GM19324 (cell line): ENCODE measurements at regions not wholly inside any gene's neighbourhood (a gene's known extent, or its start where the extent isn't known, plus 50 kb on each side); places are given as distances from the start of the nearest gene placed in this dataset.

Experiments
- ATAC-seq: cut with Tn5 transposase; IDR thresholded peaks from one replicate; pipeline ENCODE4 v1.9.1; 2021; ENCODE audit warnings: mild to moderate bottlenecking, moderate library complexity; ENCODE audit not compliant: unreplicated experiment, low FRiP score

DNA sequence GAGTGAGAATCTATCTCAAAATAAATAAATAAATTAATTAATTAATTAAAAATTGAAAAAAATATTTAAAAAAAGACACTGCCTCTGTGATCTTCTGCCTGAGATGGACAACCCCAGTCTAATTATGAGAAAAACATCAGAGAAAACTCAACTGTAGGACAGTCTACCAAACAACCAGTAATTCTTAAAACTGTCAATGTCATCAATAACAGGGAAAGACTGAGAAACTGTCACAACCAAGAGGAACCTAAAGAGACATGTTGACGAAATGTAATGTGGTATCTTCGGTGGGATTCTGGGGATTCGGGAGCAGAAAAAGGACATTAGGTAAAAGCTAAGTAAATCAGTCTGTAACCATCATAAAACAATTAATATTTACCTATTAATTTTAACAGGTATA is 265.4 kb upstream of the LMCD1 start:
- ATAC-seq = no peak

DNA sequence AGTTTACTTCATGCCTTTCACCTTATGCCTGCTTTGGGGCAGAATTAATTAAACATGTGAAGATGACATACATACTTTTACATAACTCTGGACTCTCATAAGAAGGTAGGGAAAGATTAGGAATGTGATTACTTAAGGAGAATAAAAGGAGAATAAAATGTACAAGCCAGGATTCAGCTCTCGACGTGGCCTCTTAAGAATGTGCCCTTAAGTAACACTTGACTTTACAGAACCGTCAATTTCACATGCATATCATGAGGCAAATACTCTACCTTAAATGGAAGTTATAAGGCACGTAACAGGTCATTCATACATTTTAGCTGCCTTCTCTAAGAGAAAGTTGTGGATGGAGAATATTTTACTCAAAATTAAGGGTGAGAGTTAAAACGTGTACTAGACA is 263.7 kb upstream of the LMCD1 start:
- ATAC-seq = no peak

DNA sequence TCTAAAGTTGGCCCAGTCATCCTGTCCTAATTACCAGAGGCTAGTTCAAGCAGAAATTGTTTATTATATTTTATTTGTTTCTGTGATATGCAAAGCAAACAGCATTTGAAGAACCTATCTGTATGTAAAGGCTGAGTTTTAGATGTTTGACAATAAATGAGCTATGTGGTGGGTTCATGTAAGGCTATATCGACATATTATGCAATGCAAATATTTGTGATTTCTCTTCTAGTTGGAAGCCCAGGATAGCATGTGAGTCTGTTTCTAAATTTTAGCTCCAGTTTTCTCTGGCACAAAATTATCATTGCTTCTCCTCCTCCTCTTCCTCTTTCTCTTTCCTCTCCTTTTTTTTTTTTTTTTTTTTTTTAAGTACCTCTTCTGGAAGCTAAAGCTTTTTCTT is 263.2 kb upstream of the LMCD1 start:
- ATAC-seq = no peak

DNA sequence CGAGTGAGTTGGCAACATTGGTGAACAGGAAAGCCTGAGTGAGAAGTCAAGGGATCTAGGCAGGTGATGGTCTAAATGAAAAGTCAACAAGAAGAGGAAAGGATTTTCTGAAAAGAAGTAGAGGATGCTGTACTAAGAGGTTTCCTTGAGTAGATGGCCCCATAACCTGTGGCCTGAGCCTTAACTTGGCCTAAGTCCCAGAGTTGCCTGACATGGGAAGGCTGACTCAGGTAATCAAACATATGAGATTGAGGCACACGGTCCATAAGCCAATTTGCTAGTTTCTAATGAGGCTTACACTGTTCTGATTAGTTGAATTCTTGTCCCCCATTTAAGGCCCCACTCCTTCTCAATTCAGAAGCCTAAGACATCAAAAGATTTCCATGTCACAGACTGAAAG is 262.5 kb upstream of the LMCD1 start:
- no peak for ATAC-seq

DNA sequence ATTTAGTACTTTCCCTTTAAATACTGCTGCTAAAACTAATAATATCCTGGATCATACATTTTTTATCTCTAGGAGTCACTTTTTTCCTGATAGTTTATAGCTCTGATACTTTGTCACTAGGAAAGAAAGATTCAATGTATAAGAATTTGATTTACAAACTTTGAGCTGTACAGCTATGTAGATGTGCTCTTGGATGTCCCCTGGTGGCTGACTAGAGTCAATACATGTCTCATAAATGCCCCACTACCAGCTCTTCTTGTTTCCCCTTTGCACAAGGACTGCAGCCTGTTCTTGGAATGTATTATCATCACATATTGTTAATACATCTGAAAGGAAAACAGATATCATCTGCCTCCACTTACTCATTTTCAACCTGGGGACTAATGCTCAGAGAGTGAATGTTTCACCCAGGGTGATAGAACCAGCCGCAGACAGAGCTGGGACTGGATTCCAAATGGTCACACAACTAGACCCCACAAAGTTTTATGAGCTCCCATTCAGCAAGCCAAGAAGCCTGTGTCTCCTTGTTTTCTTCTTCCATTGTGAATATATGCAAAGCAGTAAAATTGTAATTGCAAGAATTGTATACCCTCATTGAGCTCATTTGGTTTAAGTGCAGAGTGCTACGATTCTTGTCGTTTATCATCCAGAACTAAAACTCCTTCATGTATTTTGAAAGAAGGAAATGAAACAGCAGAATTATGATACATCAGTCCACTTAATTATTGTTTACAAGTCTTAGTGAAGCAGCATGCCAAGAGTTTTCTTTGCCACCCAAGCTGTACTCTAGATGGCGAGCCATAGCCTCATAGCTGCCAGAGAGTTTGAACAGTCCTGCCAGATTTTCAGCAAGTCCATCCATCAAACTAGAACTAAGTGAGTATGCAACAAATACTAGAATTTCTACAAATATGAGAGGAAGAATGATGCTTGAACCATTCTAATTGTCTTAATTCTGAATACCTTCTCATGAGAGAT is 261.6 kb upstream of the LMCD1 start:
- ATAC-seq = peak; percentile 88

DNA sequence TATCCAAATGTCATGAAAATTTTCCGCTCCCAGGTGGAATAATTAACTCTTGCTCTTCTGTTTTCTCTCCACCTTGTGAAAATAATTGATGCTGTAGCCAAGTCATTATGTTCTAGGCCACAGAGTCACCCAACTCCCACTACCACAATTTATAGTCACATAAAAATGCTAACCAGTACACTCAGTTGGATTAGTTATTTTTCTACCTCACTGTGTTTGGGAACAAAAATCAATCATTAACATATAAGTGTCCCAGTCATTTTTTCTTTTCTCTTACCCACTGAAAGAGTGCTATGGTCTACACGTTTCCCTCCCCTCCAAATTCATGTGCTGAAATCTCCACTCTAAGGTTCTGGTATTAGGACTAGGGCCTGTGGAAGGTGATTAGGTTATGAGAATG is 255.6 kb upstream of the LMCD1 start:
- ATAC-seq = no peak

DNA sequence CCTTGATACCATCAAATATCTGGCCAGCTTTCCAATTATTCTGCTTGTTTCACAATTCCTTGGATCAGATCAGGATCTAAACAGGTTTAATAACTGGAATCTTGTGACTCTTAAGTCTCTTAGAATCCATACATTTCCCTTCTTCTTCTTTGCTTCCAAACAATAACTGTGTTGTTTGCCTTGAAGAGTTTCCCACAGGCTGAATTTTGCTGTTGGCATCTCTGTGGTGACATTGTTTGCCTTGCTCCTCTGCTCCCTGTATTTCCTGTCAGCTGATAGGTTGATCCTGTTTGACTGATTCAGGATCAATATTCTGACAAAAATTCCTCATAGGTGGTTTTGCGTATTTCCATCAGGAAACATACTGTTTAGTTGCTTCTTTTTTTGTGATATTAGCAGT is 248.4 kb upstream of the LMCD1 start:
- ATAC-seq = no peak

DNA sequence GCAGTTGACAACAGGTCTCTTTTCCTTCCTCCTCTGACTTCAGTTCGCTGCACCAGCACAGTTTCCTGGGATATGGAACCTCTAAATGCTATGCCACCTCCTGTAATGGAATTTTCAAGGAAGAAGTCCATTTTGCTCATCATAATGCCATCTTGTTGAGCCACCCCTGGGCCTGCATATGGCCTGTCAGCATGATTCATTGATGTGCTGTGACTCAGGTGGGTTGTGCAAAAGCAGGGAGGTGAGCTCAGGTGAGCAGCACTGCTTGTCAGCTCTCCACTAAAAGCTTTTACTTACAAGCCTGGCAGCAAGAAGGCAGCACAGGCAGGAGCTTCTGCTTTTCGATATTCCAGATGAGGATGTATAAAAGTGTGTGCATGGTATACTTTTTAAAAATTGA is 247.1 kb upstream of the LMCD1 start:
- no peak for ATAC-seq

DNA sequence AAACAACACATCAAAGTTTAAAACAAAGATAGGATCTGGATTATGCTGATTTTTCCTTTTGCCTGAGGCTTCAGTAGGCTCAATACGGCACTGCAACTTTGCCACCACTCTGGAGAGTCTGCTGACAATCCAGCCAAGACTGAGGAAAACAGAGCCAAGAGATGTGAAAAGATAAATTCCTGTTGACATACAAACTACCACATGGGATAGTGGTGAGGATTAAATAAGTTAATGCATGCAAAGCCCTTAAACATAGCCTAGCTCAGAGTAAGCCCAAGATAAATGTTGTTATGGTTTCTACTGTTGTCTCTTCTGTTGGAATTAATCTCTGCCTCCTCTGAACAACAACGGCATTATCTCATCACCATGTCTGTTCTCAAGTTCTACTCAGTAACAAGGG is 245.9 kb upstream of the LMCD1 start:
- ATAC-seq = no peak

DNA sequence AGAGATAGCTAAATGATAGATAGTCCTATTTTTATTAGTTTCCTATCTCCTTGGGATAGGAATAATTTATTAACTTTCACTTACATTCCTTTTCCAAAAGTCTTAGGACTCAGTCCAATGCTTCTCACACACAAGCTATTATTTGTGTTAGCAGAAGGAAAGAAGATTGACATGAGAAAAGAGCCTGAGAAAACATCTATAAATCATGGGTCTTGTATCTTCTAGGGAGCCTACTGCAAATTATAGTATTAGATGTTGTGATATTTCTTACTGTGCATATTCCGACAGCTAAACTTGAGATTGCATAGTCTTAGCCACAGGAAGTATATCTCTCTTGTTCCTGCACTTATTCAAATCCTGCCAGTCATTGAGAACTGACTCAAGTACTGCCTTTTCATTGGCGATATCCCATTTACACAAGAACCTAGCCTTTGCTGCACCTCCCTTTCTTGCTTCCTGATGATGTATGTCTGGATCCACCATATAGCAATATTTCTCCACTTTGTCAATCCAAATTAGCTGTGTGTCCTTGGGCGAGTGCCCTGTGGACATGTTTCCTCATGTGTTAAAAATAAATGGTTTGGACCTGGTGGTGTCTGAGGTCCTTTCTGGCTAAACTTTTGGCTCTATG is 245.1 kb upstream of the LMCD1 start:
- no peak for ATAC-seq

DNA sequence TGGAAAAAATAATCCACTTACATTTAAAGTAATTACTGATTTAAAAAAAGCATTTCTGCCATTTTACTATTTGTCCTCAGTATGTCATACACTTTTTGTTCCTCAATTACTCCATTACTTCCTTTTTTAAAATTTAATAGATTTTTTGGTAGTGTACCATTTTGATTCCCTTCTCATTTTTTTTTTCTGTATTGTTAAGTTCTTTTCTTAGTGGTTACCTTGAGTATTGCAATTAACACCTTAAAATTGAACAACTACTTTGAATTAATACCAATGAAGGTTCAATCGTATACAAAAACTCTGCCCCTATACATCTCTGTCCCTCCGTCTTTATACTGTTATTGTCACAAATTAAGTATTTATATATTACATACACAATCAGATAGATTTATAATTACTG is 240.6 kb upstream of the LMCD1 start:
- no peak for ATAC-seq

DNA sequence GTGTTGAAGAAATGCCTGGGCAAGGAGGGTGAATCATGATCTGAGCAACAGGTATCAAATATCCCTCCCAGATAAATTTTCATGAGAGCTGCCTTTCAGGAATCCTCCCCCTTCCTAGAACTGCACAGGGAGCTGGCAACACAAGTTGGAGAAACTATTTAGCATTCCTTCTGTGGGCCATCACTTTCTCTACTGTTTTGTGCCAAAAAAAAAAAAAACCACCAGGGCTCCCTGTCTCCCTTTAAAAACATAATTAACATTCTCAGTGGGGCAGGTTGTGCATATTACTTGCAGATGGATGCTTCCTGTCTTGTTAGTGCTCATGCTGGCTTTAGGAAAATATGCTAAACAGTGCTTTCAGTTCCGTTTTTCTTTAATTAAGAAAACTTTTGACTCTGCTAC is 234.9 kb upstream of the LMCD1 start:
- no peak for ATAC-seq

DNA sequence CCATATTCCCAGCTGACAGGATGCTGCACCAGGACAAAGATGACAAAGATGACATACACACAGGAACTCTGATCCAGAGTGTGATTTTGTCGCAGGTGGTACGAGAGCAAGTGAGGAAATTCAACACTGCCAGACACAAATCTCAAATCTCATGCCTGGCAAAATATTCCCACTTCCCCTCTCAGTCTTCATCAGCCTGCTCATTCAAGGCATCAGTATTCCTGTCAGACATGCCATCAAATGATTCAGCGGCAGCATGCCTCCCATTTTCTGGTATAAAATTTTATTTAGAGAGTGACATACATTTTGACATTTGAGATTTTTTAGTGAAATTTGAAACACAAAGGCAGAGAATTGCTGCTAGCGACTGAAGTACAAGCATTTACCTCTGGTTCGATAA is 228.1 kb upstream of the LMCD1 start:
- no peak for ATAC-seq

DNA sequence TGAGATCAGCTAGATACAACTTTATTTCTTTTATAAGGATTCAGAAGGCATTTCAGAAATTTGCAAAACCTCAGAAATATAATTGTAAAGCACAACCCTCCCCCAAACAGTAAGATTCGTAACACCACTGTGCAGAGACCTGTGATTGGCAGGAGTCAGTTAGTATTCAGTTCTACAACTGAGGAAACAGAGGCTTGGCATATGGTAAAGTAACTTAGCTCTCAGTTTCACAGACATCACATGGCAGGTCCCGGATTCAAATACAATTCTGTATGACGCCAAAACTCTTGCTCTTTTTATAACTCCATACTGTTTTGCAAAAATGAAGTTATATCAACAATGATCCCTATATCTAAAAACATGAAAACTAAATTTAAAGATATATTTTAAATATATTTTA is 225.6 kb upstream of the LMCD1 start:
- ATAC-seq = no peak

DNA sequence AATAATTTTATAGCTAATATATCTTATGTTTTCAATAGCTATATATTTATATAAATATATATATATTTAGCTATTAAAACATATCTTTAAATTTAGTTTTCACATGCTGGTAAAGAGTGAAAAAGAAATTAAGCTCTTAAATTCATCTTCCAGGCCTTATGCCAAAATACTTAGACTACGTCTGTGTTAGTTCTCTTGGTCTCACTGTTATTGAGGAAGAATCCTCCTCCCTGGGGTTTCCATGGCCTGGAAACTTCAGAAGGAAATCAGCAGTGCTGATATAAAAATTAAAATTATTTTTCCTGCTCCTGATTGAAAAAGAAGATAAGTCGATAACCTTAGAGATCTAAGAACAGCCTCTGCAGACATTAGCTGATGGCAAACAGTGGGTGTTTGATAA is 225.1 kb upstream of the LMCD1 start:
- no peak for ATAC-seq

DNA sequence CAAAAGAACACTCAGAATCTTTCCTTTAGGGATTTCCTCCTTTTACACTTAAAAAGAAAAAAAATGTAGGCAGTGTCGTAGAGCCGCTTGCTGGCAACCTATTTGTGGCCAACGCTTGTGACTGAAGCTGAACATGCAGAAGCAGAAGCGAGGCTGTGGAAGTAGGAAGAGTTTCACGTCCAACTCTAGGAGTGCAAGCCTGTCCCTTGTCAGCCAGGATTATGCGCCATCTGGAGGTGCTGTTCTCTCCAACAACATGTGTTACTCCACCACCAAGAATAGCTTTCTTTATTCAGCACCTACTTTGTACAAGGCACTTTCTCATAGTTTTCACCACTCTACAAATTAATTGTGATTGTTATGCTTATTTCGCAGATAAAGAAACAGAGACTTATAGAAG is 223.2 kb upstream of the LMCD1 start:
- no peak for ATAC-seq

DNA sequence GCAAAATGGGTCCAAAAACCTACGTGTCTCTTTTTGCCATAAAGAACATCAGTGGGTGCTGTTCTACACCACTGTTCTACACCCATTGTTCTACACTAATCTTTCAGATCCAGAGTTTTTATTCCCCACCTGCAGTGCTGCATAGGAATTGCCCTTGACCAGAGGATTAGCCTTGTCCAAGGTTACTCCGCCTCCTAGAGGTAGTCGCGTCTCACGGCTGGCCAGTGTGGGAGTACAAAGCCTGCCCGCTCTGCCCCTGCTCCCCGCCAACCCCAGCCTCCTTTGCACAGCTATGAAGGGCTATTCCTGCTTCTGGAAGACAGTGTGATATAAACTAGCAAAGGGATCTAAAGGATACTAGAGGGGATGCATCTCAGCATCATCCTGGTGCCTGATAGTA is 222.1 kb upstream of the LMCD1 start:
- ATAC-seq = no peak

DNA sequence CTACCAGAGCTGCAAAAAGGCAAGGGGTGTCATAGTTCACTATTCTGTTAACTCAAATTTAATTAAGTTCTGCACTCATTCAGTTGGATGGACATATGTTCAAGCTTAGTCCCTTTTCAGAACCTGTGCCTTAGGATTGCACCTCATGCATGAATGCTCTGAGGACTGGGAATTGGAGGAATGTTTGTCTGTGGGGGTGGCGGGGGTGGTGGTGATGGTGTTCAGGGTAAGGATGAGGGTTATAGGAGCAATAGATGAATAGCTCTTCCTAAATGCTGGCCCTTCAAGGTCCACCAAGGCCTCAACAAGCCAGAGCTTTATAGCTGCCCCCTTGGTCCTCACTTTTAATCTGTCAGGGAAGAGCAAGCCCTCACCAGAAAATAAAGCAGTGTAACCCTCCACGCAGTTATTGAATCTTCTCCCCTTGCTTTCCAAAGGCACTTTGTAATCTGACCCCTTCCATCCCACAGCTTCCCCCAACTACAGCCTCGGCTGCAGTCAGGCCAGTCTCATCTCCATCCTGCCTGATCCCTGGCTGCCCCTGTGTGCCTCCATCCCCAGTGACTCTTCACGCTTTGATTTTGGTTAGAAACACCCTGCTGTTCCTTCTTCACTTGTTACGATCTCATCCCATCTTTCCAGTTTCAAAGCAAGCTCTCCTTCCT is 221.6 kb upstream of the LMCD1 start:
- ATAC-seq = no peak

DNA sequence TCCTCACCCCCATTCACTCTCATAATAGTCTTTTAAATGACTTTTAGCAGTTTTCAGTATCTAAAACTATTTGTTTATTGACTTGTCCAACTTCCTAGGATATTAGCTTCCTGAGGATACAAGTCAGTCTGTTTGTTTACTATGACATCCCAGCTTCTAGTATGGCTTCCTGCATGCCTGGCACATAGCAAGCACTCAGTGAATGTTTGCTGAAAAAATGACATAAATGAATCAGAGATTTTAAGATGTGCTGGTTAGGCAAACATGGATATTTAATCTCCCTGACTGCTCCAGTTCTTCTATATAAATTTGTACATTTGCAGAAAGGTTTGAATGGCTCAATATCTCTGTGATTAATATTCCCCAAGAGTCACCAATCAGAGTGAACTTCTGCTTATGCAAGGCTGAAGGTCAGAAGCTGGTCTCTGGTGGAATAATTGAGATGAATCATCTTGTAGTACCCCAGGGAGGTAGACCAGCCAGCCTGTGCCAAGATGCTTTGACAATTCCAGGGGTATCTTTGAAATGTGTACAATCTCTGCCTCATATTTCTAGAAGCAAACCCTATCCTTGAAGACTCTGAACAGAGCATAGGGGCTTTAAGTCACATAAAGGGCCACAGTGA is 219.0 kb upstream of the LMCD1 start:
- ATAC-seq = no peak

DNA sequence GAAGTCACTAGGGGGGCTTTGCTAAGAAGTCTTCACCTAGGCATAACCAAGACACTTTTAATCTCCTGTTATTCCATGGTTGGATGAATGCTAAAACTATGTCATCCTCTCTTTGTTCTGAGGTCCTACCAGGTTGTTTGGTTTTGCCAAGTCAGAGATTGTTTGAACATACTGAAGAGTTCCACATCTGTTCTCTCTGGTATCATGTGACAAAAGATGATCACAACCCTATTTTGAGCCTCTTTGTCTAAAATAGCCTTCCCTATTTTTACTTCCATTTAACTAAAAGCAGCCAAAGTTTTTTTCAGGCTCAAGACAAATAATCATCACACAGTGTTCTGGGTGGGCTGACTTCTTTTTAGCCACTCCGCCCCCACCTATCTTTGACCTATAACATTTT is 218.4 kb upstream of the LMCD1 start:
- ATAC-seq = no peak

DNA sequence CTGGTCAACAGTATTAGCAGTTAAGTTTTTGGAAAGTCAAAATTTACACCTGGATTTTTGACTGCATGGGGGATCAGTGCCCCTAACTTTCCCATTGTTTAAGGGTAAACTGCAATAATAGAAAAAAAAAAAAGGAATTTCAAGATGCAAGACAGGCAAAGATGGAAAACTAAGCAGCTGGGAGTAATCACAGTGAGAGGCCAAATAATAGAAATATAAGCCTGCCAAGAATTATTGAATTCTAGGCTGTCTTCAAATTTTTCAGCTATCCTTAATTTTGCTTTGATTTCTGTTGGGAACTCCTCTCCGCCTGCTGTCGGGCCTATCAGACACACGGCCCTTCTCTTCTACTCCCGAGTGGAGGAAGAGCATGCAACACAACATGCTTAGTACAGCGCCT is 215.5 kb upstream of the LMCD1 start:
- ATAC-seq = no peak
